ENCODE measurements at regions not wholly inside any gene's neighbourhood (a gene's known extent, or its start where the extent isn't known, plus 50 kb on each side); places are given as distances from the start of the nearest gene placed in this dataset.

- DNase-seq (ENCODE audit: low read depth in 3 of 3): no peak
Measured at GRCh38 chr1:214205053-214205452, 75.9 kb upstream of the SMYD2 start.

GRCh38 chr1:214208460-214208859 lies 72.5 kb upstream of the SMYD2 start:
- no peak for DNase-seq (ENCODE audit: low read depth in 3 of 3)

GRCh38 chr1:214209260-214209808 lies 71.6 kb upstream of the SMYD2 start:
- DNase-seq (ENCODE audit: low read depth in 3 of 3): no peak

- DNase-seq (ENCODE audit: low read depth in 3 of 3): no peak
Measured at GRCh38 chr1:214213136-214213535, 67.8 kb upstream of the SMYD2 start.

GRCh38 chr1:214214851-214215250 lies 66.1 kb upstream of the SMYD2 start:
- DNase-seq (ENCODE audit: low read depth in 3 of 3): no peak

GRCh38 chr1:214215583-214215982 lies 65.4 kb upstream of the SMYD2 start:
- DNase-seq (ENCODE audit: low read depth in 3 of 3): no peak

GRCh38 chr1:214216021-214216420 lies 64.9 kb upstream of the SMYD2 start:
- DNase-seq (ENCODE audit: low read depth in 3 of 3): no peak

GRCh38 chr1:214216779-214217178 lies 64.2 kb upstream of the SMYD2 start:
- no peak for DNase-seq (ENCODE audit: low read depth in 3 of 3)

- no peak for DNase-seq (ENCODE audit: low read depth in 3 of 3)
Measured at GRCh38 chr1:214219902-214220301, 61.1 kb upstream of the SMYD2 start.

GRCh38 chr1:214220891-214221290 lies 60.1 kb upstream of the SMYD2 start:
- no peak for DNase-seq (ENCODE audit: low read depth in 3 of 3)

- no peak for DNase-seq (ENCODE audit: low read depth in 3 of 3)
Measured at GRCh38 chr1:214224611-214225354, 56.2 kb upstream of the SMYD2 start.

- DNase-seq (ENCODE audit: low read depth in 3 of 3): no peak
Measured at GRCh38 chr1:214228976-214229375, 52.0 kb upstream of the SMYD2 start.

GRCh38 chr1:214229736-214230135 lies 51.2 kb upstream of the SMYD2 start:
- no peak for DNase-seq (ENCODE audit: low read depth in 3 of 3)
